ENCODE measurements at regions not wholly inside any gene's neighbourhood (a gene's known extent, or its start where the extent isn't known, plus 50 kb on each side); places are given as distances from the start of the nearest gene placed in this dataset.

DNA sequence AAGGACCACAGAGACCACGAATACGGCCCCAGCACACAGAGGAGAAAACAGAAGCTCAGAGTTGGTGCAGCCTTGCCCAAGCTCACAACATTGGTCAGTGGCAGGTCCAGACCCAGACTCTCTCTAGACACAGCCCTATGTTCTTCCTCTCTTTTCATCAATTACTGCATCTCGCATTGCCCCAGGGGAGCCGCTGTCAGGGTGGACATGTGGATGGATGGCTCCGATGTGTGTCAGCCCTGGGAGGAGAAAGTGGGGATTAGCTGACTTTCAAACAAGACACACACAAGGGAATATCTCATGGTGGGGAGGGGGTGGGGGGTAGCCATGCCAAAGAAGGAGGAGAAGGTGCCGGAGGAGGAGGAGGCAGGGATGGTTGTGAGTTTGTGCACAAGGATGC, 556.8 kb downstream of the NPHP4 start:
- TF ChIP-seq, protein P1, sequence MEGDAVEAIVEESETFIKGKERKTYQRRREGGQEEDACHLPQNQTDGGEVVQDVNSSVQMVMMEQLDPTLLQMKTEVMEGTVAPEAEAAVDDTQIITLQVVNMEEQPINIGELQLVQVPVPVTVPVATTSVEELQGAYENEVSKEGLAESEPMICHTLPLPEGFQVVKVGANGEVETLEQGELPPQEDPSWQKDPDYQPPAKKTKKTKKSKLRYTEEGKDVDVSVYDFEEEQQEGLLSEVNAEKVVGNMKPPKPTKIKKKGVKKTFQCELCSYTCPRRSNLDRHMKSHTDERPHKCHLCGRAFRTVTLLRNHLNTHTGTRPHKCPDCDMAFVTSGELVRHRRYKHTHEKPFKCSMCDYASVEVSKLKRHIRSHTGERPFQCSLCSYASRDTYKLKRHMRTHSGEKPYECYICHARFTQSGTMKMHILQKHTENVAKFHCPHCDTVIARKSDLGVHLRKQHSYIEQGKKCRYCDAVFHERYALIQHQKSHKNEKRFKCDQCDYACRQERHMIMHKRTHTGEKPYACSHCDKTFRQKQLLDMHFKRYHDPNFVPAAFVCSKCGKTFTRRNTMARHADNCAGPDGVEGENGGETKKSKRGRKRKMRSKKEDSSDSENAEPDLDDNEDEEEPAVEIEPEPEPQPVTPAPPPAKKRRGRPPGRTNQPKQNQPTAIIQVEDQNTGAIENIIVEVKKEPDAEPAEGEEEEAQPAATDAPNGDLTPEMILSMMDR (IDR thresholded peaks at IDR 0.05): no peak
- no peak for TF ChIP-seq POLR2A (IDR thresholded peaks at IDR 0.05)

Measured in body of pancreas (tissue), 4 donors.